ENCODE measurements at regions not wholly inside any gene's neighbourhood (a gene's known extent, or its start where the extent isn't known, plus 50 kb on each side); places are given as distances from the start of the nearest gene placed in this dataset.

GRCh38 chr5:173763410-173763809 is 124.7 kb upstream of the CPEB4 start:
- DNase-seq (ENCODE audit: low read depth): no peak

GRCh38 chr5:173764332-173765028 is 123.7 kb upstream of the CPEB4 start:
- DNase-seq (ENCODE audit: low read depth): no peak

GRCh38 chr5:173765029-173765644 is 123.0 kb upstream of the CPEB4 start:
- DNase-seq (ENCODE audit: low read depth): no peak

GRCh38 chr5:173765661-173766060 is 122.5 kb upstream of the CPEB4 start:
- no peak for DNase-seq (ENCODE audit: low read depth)

DNA sequence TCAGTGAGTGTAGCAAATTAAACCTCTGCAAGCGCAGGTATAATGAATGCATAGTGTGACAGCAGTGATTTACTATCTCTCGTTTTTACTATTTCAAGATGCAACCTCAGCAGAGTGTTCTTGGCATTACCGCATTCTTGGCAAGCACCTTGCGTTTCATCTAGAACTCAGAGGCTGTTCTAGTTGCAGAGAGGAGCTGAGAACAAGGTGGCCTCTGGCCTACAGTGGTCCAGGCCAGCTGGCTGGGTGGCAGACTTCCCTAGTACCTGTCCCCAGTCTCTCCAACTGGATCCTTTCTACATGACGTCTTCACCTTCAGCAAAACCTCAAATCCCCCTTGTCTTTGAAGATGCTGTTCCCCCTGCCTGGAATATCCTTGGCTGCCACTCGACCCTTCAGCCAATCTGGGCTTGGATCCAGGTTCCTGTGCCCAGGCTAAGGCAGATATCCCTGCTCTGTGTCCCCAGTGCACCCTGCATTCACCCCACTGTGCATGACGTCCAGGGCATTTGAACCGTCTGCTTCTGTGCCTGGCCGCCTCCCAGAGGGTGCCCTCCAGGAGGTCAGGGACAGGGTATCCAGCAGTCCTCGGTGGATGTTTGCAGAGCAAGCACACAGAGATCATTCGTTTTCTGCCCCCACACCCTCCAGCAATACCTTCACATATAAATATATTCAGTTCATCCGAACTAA is 120.4 kb upstream of the CPEB4 start:
- DNase-seq (ENCODE audit: low read depth): no peak

DNA sequence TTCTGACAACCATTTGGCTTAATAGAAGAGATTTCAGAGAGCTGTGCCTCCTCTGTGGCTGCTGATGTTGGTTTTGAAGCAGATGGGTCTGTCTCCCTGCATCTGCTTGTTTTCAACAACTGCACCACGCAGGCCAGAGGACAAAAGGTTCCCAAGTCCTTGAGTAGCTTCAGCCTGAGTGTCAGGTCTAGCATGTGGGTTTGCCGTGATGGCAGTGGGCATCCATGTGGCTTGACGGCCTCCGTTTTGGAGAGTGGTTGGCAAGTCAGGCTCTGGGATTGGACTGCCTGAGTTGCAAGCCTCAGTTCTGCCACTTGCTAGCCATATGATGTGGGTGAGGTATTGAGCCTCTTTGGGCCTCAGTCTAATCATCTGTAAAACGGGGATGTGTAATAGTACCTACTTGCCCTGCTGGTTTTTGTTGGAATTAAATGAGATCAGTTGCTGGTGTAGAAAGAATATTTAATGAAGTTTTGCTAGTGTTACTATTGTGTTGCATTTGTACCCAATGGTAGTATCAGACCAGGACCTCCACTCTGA is 119.8 kb upstream of the CPEB4 start:
- no peak for DNase-seq (ENCODE audit: low read depth)

GRCh38 chr5:173768891-173769290 is 119.3 kb upstream of the CPEB4 start:
- DNase-seq (ENCODE audit: low read depth): no peak

DNA sequence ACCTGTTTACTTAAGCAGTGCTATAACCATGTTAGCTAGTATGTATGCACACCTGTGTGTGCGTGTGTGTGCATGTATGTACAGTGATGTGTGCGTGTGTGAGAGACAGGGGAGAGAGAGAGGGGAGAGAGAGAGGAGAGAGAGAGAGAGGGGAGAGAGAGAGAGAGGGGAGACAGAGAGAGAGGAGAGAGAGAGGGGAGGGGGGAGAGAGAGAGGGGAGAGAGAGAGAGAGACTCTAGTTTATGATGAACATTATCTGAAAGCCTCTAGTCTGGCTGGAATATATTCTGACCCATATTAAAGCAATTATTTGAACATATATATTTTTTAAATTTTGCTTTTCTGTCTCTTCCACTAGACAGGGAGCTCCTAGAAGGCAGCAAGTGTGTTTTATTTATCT is 117.5 kb upstream of the CPEB4 start:
- no peak for DNase-seq (ENCODE audit: low read depth)

- DNase-seq (ENCODE audit: low read depth): no peak
Observed at GRCh38 chr5:173771121-173771724, 116.9 kb upstream of the CPEB4 start.

GRCh38 chr5:173771725-173772383 is 116.3 kb upstream of the CPEB4 start:
- DNase-seq (ENCODE audit: low read depth): no peak

- no peak for DNase-seq (ENCODE audit: low read depth)
Observed at GRCh38 chr5:173772384-173773059, 115.6 kb upstream of the CPEB4 start.

- no peak for DNase-seq (ENCODE audit: low read depth)
Observed at GRCh38 chr5:173774271-173774761, 113.8 kb upstream of the CPEB4 start.

- DNase-seq (ENCODE audit: low read depth): no peak
Observed at GRCh38 chr5:173775261-173776197, 112.6 kb upstream of the CPEB4 start.

GRCh38 chr5:173777149-173777548 is 111.0 kb upstream of the CPEB4 start:
- DNase-seq (ENCODE audit: low read depth): no peak

DNA sequence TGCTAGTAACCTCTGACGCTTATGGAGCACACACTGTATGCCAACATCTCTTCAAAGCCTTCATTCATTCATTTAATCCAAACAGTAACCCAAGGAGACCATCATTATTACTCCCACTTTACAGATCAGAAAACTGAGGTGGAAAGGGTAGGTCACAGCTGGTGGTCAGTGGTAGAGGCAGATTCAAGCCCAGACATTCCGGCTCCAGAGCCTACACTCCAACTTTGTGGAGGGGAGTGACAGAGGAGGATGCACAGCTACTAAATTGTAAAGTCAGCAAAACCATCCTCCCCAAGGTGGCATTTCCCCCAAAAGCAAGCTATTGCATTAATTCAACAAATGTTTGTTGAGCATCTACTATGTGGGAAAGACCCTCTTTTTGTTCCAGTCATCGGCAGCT is 110.5 kb upstream of the CPEB4 start:
- DNase-seq (ENCODE audit: low read depth): no peak

GRCh38 chr5:173778152-173778782 is 109.9 kb upstream of the CPEB4 start:
- DNase-seq (ENCODE audit: low read depth): no peak

DNA sequence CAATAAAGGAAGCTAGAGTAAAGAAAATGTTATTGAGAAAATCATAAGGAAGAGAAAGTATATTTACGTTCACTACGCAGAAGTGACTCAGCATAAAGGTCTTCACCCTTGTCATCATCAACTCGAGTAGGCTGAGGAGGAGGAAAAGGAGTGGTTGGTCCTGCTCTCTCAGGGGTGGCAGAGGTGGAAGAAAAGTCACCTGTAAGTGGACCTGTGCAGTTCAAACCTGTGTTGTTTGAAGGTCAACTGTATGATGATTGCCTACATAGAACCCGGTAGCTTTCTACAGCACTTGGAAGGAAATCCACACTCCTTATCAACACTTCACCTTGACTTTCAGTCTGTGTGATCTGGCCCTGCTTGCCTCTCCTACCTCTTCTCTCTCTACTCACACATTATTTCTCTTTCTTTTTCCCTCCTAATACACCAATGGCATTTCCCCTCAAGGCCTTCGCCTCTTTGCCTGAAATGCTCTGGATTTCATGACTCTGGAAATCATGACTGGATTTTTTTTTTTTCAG is 109.3 kb upstream of the CPEB4 start:
- no peak for DNase-seq (ENCODE audit: low read depth)

DNA sequence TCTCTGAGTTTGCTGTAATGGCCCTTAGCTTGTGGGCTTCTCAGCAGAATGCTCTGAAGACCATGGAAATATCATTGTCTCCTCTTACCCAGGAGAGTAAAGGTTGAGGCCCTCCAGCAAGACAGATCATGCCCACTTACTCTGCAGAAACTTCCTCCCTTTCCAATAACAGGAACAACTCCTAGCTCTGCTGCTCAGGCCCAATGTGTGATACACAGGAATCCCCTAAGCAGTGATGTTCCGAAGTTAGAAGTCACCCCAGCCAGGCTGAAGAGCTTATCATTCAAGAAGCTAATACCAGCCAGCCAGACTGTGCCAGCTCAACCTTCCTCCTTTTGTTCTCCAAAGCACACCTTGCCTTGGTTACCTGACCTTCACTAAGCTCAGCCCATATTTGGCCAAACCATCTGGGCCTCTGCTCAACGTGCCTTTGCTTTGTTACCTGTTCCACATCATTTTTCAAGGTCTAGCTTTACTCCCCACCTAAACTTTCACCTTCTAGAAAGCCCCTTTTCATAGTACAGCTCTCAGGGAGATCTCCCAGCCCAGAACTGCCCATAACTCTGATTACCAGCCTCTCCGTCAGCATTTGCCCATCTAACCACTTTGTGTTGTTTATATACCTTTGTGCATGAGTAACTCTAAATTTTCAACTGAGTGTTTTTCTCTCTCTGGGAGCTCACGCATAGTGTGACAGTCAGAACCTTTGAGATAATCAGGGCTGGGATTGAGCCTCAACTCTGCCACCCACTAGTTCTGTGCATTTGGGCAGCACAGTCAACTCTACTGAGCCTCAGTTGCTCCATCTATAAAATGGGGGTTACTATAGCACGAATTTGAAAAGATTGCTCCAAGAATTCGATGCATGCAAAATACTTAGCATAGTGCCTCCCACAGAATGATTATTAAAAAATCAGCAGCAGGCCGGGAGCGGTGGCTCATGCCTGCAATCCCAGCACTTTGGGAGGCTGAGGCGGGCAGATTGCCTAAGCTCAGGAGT is 107.6 kb upstream of the CPEB4 start:
- DNase-seq (ENCODE audit: low read depth): no peak

All from forelimb muscle (tissue), 1 donor.